ENCODE measurements at regions not wholly inside any gene's neighbourhood (a gene's known extent, or its start where the extent isn't known, plus 50 kb on each side); places are given as distances from the start of the nearest gene placed in this dataset.
"Not testable (repeated sequence)": the region's sequence is repeated elsewhere in the genome, so short reads cannot be mapped to it uniquely, and the experiment has no call there.

- POLR2A ChIA-PET, result no interaction called here
Observed at GRCh38 chr17:22123536-22124281, 431.4 kb downstream of the KCNJ18 start.

DNA sequence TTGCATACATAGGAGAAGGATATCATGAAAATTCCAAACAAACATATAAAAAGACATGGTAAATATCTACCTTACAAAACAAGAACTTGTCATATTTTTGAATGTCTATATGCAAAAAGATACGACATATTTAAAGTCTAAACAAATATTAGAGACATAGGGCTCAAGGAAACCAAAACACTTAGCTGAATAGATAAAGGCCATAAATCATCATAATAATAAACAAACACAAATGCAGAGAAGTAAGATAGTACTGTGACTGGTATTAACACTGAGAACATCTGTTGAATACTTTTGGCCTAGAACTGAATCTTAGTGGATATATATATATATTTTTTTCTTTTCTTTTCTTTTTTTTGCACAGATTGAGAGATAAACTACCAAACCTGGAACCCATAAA, 435.8 kb downstream of the KCNJ18 start:
- no peaks in the 10 kb centered on the region for H3K9me3 Mint-ChIP-seq (ENCODE audit: unreplicated experiment)

More at GRCh38 chr17:22123536-22124281, 431.4 kb downstream of the KCNJ18 start:
- Histone ChIP-seq H3K27me3 (replicated peaks; ENCODE audit: control insufficient read depth, insufficient read depth, low read length) (no peaks in the 10 kb centered on the region), H3K36me3 (ENCODE audit: control insufficient read depth, insufficient read depth, low read length) (no peaks in the 10 kb centered on the region), H3K4me1 (no peaks in the 10 kb centered on the region), H3K4me3 (ENCODE audit: low read depth, low read length) (no peak overlapping the region), H3K9me3 (no peaks in the 10 kb centered on the region)
- TF ChIP-seq CTCF (IDR thresholded peaks at IDR 0.05; ENCODE audit: insufficient read depth in 1 of 2, low read depth in 1 of 2, low read length in 1 of 2, severe bottlenecking in 1 of 2, unreplicated experiment in 1 of 2), result no peak
- H3K27me3 Mint-ChIP-seq (ENCODE audit: insufficient read depth, unreplicated experiment), result no peaks in the 10 kb centered on the region
- intact Hi-C loops (cut with micrococcal nuclease; ENCODE audit: unreplicated experiment), result no loop called here
- H3K27ac Mint-ChIP-seq (ENCODE audit: unreplicated experiment), result no peak overlapping the region
- no peak for DNase-seq
- CTCF ChIA-PET, result no interaction called here
- no peaks in the 10 kb centered on the region for H3K4me1 Mint-ChIP-seq (ENCODE audit: low read depth, unreplicated experiment)
- H3K9me3 Mint-ChIP-seq (ENCODE audit: unreplicated experiment), result no peaks in the 10 kb centered on the region
- no TSS peak for BruUV-seq (replicated peaks)
- H3K4me3 Mint-ChIP-seq (ENCODE audit: unreplicated experiment), result no peak overlapping the region
- no peaks in the 10 kb centered on the region for H3K36me3 Mint-ChIP-seq (ENCODE audit: insufficient read depth, unreplicated experiment)

GRCh38 chr17:22128723-22129122, 436.4 kb downstream of the KCNJ18 start:
- Histone ChIP-seq H3K4me1 (no peaks in the 10 kb centered on the region), H3K4me3 (ENCODE audit: low read depth, low read length) (no peak overlapping the region), H3K27me3 (replicated peaks; ENCODE audit: control insufficient read depth, insufficient read depth, low read length) (no peaks in the 10 kb centered on the region), H3K9me3 (no peaks in the 10 kb centered on the region), H3K36me3 (ENCODE audit: control insufficient read depth, insufficient read depth, low read length) (no peaks in the 10 kb centered on the region)
- no TSS peak for BruUV-seq (replicated peaks)
- intact Hi-C loops (cut with micrococcal nuclease; ENCODE audit: unreplicated experiment), result no loop called here
- CTCF ChIA-PET, result no interaction called here
- H3K9me3 Mint-ChIP-seq (ENCODE audit: unreplicated experiment), result no peaks in the 10 kb centered on the region
- no peak for TF ChIP-seq CTCF (IDR thresholded peaks at IDR 0.05; ENCODE audit: insufficient read depth in 1 of 2, low read depth in 1 of 2, low read length in 1 of 2, severe bottlenecking in 1 of 2, unreplicated experiment in 1 of 2)
- no peak for DNase-seq
- H3K36me3 Mint-ChIP-seq (ENCODE audit: insufficient read depth, unreplicated experiment), result no peaks in the 10 kb centered on the region
- H3K4me3 Mint-ChIP-seq (ENCODE audit: unreplicated experiment), result no peak overlapping the region
- POLR2A ChIA-PET, result no interaction called here
- H3K4me1 Mint-ChIP-seq (ENCODE audit: low read depth, unreplicated experiment), result no peaks in the 10 kb centered on the region
- no peaks in the 10 kb centered on the region for H3K27me3 Mint-ChIP-seq (ENCODE audit: insufficient read depth, unreplicated experiment)
- H3K27ac Mint-ChIP-seq (ENCODE audit: unreplicated experiment), result no peak overlapping the region

More for the DNA sequence above, 435.8 kb downstream of the KCNJ18 start:
- Histone ChIP-seq H3K4me3 (ENCODE audit: low read depth, low read length) (no peak overlapping the region), H3K9me3 (no peaks in the 10 kb centered on the region), H3K36me3 (ENCODE audit: control insufficient read depth, insufficient read depth, low read length) (no peaks in the 10 kb centered on the region), H3K27me3 (replicated peaks; ENCODE audit: control insufficient read depth, insufficient read depth, low read length) (no peaks in the 10 kb centered on the region), H3K4me1 (no peaks in the 10 kb centered on the region)
- Mint-ChIP-seq H3K4me3 (ENCODE audit: unreplicated experiment) (no peak overlapping the region), H3K27ac (ENCODE audit: unreplicated experiment) (no peak overlapping the region), H3K27me3 (ENCODE audit: insufficient read depth, unreplicated experiment) (no peaks in the 10 kb centered on the region), H3K36me3 (ENCODE audit: insufficient read depth, unreplicated experiment) (no peaks in the 10 kb centered on the region), H3K4me1 (ENCODE audit: low read depth, unreplicated experiment) (no peaks in the 10 kb centered on the region)
- BruUV-seq (replicated peaks), result no TSS peak
- DNase-seq, result no peak
- ChIA-PET POLR2A (no interaction called here), CTCF (no interaction called here)
- no peak for TF ChIP-seq CTCF (IDR thresholded peaks at IDR 0.05; ENCODE audit: insufficient read depth in 1 of 2, low read depth in 1 of 2, low read length in 1 of 2, severe bottlenecking in 1 of 2, unreplicated experiment in 1 of 2)
- intact Hi-C loops (cut with micrococcal nuclease; ENCODE audit: unreplicated experiment), result no loop called here

DNA sequence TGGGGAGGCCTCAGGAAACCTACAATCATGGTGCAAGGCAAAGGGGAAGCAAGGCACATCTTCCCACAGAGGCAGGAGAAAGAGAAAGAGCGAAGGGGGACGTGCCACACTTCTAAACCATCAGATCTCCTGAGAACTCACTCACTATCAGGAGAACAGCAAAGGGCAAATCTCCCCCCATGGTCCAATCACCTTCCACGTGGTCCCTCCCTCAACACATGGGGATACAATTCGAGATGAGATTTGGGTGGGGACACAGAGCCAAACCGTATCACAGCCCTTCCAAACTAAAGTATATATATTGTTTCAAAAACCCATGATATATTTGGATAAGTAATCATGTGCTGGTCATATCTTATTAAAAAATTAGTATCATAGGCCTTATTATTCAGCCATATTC, 437.6 kb downstream of the KCNJ18 start:
- H3K4me1 Mint-ChIP-seq (ENCODE audit: low read depth, unreplicated experiment); DNase-seq; POLR2A ChIA-PET; H3K4me3 ChIP-seq (ENCODE audit: low read depth, low read length); H3K36me3 Mint-ChIP-seq (ENCODE audit: insufficient read depth, unreplicated experiment); intact Hi-C loops (cut with micrococcal nuclease; ENCODE audit: unreplicated experiment); BruUV-seq (replicated peaks); H3K9me3 ChIP-seq; H3K36me3 ChIP-seq (ENCODE audit: control insufficient read depth, insufficient read depth, low read length); CTCF ChIA-PET; H3K9me3 Mint-ChIP-seq (ENCODE audit: unreplicated experiment); H3K27me3 Mint-ChIP-seq (ENCODE audit: insufficient read depth, unreplicated experiment); H3K27ac Mint-ChIP-seq (ENCODE audit: unreplicated experiment); H3K4me3 Mint-ChIP-seq (ENCODE audit: unreplicated experiment); H3K4me1 ChIP-seq; H3K27me3 ChIP-seq (replicated peaks; ENCODE audit: control insufficient read depth, insufficient read depth, low read length): not testable (repeated sequence)
